H1 (cell line): ENCODE measurements at regions not wholly inside any gene's neighbourhood (a gene's known extent, or its start where the extent isn't known, plus 50 kb on each side); places are given as distances from the start of the nearest gene placed in this dataset.

Source experiments
- CTCF ChIA-PET: fragments of 300-600 bp; sonication (Branson Sonifier 250); formaldehyde crosslinking; loops from one replicate; lab custom pipeline; 2021; ENCODE audit not compliant: partially characterized antibody; lab: Charles Lee
- POLR2A ChIA-PET: fragments of 300-600 bp; sonication (Branson Sonifier 250); formaldehyde crosslinking; loops from one replicate; lab custom pipeline; 2021; ENCODE audit warnings: inconsistent platforms; ENCODE audit not compliant: partially characterized antibody; lab: Charles Lee
- DNase-seq, 2 experiments: peaks; one replicate each; pipeline versions ENCODE4 v3.0.0 to v3.0.0-alpha.2; 2010 to 2022; ENCODE audit warnings: low spot score in 2 of 2, low read depth in 1 of 2, mixed read lengths in 1 of 2
- FAIRE-seq: peaks from 2 replicates; lab custom pipeline; 2011; peaks lifted over from hg19 to GRCh38; lab: Jason Lieb, UNC
- H2AFZ ChIP-seq: 2 replicates; pipeline ENCODE4 v1.8.1; 2012; ENCODE audit warnings: low read length, inconsistent platforms
- H2AK5ac ChIP-seq: 2 replicates; pipeline ENCODE4 v1.6.1; 2013; ENCODE audit warnings: low read depth, low read length
- H2BK120ac ChIP-seq: replicated peaks from 2 replicates; pipeline ENCODE3; 2013; ENCODE audit warnings: low read depth, low read length, inconsistent platforms
- H2BK12ac ChIP-seq: 2 replicates; pipeline ENCODE4 v1.6.1; 2013; ENCODE audit warnings: low read depth, low read length
- H2BK15ac ChIP-seq: 2 replicates; pipeline ENCODE4 v1.6.1; 2013; ENCODE audit warnings: low read length
- H2BK20ac ChIP-seq: 2 replicates; pipeline ENCODE4 v1.6.1; 2013; ENCODE audit warnings: low read length
- H2BK5ac ChIP-seq: 2 replicates; pipeline ENCODE4 v1.6.1; 2013; ENCODE audit warnings: low read depth, low read length
- H3K14ac ChIP-seq: 2 replicates; pipeline ENCODE4 v1.6.1; 2013; ENCODE audit warnings: inconsistent platforms; ENCODE audit not compliant: insufficient read length
- H3K18ac ChIP-seq: 2 replicates; pipeline ENCODE4 v1.6.1; 2013; ENCODE audit warnings: low read length; ENCODE audit errors: extremely low read depth
- H3K23ac ChIP-seq: 2 replicates; pipeline ENCODE4 v1.6.1; 2013; ENCODE audit warnings: inconsistent platforms; ENCODE audit not compliant: insufficient read length
- H3K23me2 ChIP-seq: 2 replicates; pipeline ENCODE4 v1.6.1; 2013; ENCODE audit warnings: low read depth, low read length
- H3K27ac ChIP-seq: 2 replicates; pipeline ENCODE4 v1.6.1; 2011; ENCODE audit warnings: low read depth, low read length, inconsistent platforms
- H3K27me3 ChIP-seq, 4 experiments: replicated peaks in 1 of 4; 1 replicate in 1 of 4; 2 replicates in 3 of 4; pipeline versions ENCODE4 v1.6.1 to v1.8.1; 2011 to 2013; ENCODE audit warnings: low read length in 3 of 4, mild to moderate bottlenecking in 3 of 4, inconsistent platforms in 2 of 4, mixed read lengths in 2 of 4, moderate library complexity in 1 of 4; ENCODE audit not compliant: control insufficient read depth in 3 of 4, insufficient read depth in 3 of 4; ENCODE audit errors: extremely low read depth in 1 of 4
- H3K36me3 ChIP-seq, 4 experiments: 2 replicates each; pipeline versions ENCODE4 v1.6.1 to v1.8.1; 2011 to 2013; ENCODE audit warnings: mild to moderate bottlenecking in 4 of 4, low read length in 3 of 4, moderate library complexity in 2 of 4, control low read depth in 1 of 4, inconsistent platforms in 1 of 4; ENCODE audit not compliant: insufficient read depth in 4 of 4, control insufficient read depth in 2 of 4
- H3K4ac ChIP-seq: replicated peaks from 2 replicates; pipeline ENCODE3; 2013; ENCODE audit warnings: low read length, low read depth, mixed read lengths, inconsistent platforms; ENCODE audit not compliant: insufficient read length
- H3K4me1 ChIP-seq, 4 experiments: replicated peaks in 1 of 4; 1 replicate in 1 of 4; 2 replicates in 3 of 4; pipeline versions ENCODE4 v1.6.1 to v1.8.1; 2011 to 2013; ENCODE audit warnings: low read length in 3 of 4, inconsistent platforms in 2 of 4, mixed read lengths in 1 of 4; ENCODE audit not compliant: insufficient read depth in 4 of 4, control insufficient read depth in 3 of 4
- H3K4me2 ChIP-seq, 2 experiments: 2 replicates each; pipeline versions ENCODE4 v1.6.1 to v1.8.1; 2011 to 2013; ENCODE audit warnings: low read depth in 2 of 2, low read length in 2 of 2, control low read depth in 1 of 2, inconsistent platforms in 1 of 2, mild to moderate bottlenecking in 1 of 2; ENCODE audit not compliant: insufficient read depth in 1 of 2
- H3K4me3 ChIP-seq, 4 experiments: fragments of 200-600, 300-600 bp in 1 of 4; sonication (generic), shearing (Covaris generic), sonication (Bioruptor Twin) in 1 of 4; 2 replicates each; pipeline versions ENCODE4 v1.5.1 to v1.8.1; 2011 to 2016; ENCODE audit warnings: low read length in 4 of 4, low read depth in 3 of 4, control low read depth in 2 of 4, inconsistent platforms in 2 of 4, mild to moderate bottlenecking in 2 of 4, mixed read lengths in 1 of 4, moderate library complexity in 1 of 4; ENCODE audit not compliant: insufficient read depth in 2 of 4; ENCODE audit errors: extremely low read depth in 1 of 4
- H3K56ac ChIP-seq: replicated peaks from 2 replicates; pipeline ENCODE3; 2013; ENCODE audit warnings: low read depth, mild to moderate bottlenecking, mixed read lengths, low read length, inconsistent platforms; ENCODE audit not compliant: insufficient read length
- H3K79me1 ChIP-seq: 2 replicates; pipeline ENCODE4 v1.6.1; 2013; ENCODE audit warnings: low read depth, low read length, control low read depth
- H3K79me2 ChIP-seq, 2 experiments: 2 replicates each; pipeline versions ENCODE4 v1.6.1 to v1.8.1; 2012 to 2013; ENCODE audit warnings: low read length in 2 of 2, mild to moderate bottlenecking in 2 of 2, inconsistent platforms in 1 of 2; ENCODE audit not compliant: insufficient read depth in 2 of 2, control insufficient read depth in 1 of 2
- H3K9ac ChIP-seq, 4 experiments: replicated peaks in 1 of 4; 1 replicate in 1 of 4; 2 replicates in 3 of 4; pipeline versions ENCODE4 v1.6.1 to v1.8.1; 2011 to 2013; ENCODE audit warnings: low read depth in 3 of 4, low read length in 3 of 4, control low read depth in 2 of 4, mild to moderate bottlenecking in 2 of 4, moderate library complexity in 2 of 4, inconsistent platforms in 1 of 4; ENCODE audit errors: extremely low read depth in 1 of 4
- H3K9me3 ChIP-seq, 2 experiments: 2 replicates each; pipeline versions ENCODE4 v1.6.1 to v1.8.1; 2012 to 2013; ENCODE audit warnings: mild to moderate bottlenecking in 2 of 2, moderate library complexity in 2 of 2, control low read depth in 1 of 2, inconsistent platforms in 1 of 2, low read depth in 1 of 2, low read length in 1 of 2, mixed read lengths in 1 of 2; ENCODE audit not compliant: insufficient read depth in 2 of 2
- H4K20me1 ChIP-seq, 2 experiments: replicated peaks in 1 of 2; 2 replicates each; pipeline versions ENCODE3 to v1.8.1; 2011 to 2013; ENCODE audit warnings: inconsistent platforms in 2 of 2, low read length in 2 of 2, mild to moderate bottlenecking in 1 of 2; ENCODE audit not compliant: insufficient read depth in 2 of 2, control insufficient read depth in 1 of 2
- H4K5ac ChIP-seq: 2 replicates; pipeline ENCODE4 v1.6.1; 2013; ENCODE audit warnings: low read length, low read depth, mixed read lengths, inconsistent platforms; ENCODE audit not compliant: insufficient read length
- H4K8ac ChIP-seq: 2 replicates; pipeline ENCODE4 v1.8.0; 2013; ENCODE audit warnings: mild to moderate bottlenecking, moderate library complexity, low read length, inconsistent platforms; ENCODE audit not compliant: insufficient read depth; ENCODE audit errors: extremely low read depth
- H4K91ac ChIP-seq: replicated peaks from 2 replicates; pipeline ENCODE3; 2013; ENCODE audit warnings: low read length, mixed read lengths, inconsistent platforms; ENCODE audit not compliant: insufficient read length
- HDAC6 ChIP-seq: IDR thresholded peaks from one replicate; pipeline ENCODE4 v1.7.1; 2012; ENCODE audit warnings: low read depth, mild to moderate bottlenecking, inconsistent platforms, low read length, moderate library complexity
- SIX5 ChIP-seq: IDR thresholded peaks from 2 replicates; pipeline ENCODE4 v1.6.1; 2011; ENCODE audit warnings: mild to moderate bottlenecking, low read depth, low read length
- WGBS, 2 experiments: shearing (Covaris generic) in 1 of 2; methylation state at CpG; one replicate each; pipeline versions ENCODE4 v1.1.6 to v1.1.7; 2013 to 2015; ENCODE audit warnings: low lambda C conversion rate in 2 of 2, mixed read lengths in 2 of 2, inconsistent platforms in 1 of 2, low coverage in 1 of 2, missing lambda C conversion rate in 1 of 2; ENCODE audit not compliant: insufficient replicate concordance in 2 of 2, insufficient coverage in 1 of 2, insufficient read length in 1 of 2; ENCODE audit errors: extremely low coverage in 1 of 2, missing lambda C conversion rate in 1 of 2; 5-methylcytosine and 5-hydroxymethylcytosine counted together
- TF ChIP-seq, protein P1 (sequence below): IDR thresholded peaks from 2 replicates; pipeline ENCODE4 v1.6.1; 2012; ENCODE audit warnings: low read length, inconsistent platforms

DNA sequence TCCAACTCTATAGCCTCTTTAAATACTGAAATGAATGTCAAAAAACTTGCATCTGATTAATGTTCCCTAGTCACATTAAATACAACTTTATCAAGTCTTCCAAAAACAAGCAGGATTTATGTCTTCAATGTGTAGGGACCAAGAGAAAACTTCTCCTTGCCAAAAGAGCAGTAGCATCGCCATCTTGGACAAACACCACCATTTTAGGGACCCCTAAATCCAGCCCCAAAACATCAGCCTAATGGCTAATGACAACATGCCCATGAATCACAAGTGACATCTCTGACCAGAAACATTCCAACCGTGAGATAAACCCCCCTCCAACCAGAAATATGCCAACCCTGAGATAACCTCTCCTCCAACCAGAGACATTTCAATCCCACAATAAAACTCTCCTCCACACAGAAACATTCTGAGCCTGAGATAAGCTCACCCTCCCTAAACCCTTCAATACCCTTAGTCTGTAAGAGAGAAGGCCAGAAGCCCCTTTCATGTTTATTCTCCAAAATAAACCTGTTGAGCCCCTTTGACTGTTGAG is 697.4 kb downstream of the TRAM1L1 start:
- WGBS, 2 experiments = 92% methylated on average over 2 of the region's 2 CpGs; no CpG with 5 or more reads in 1 of the 2 experiments
- FAIRE-seq = no peak
- no peak overlapping the region for H2AK5ac ChIP-seq

More for the DNA sequence above, 697.4 kb downstream of the TRAM1L1 start:
- no peak overlapping the region for H2BK120ac ChIP-seq
- no peak overlapping the region for H4K91ac ChIP-seq
- no peak overlapping the region for H3K23ac ChIP-seq
- H3K27ac ChIP-seq = no peak overlapping the region
- no peak overlapping the region for H3K4ac ChIP-seq
- no peak overlapping the region for H2BK15ac ChIP-seq
- H2BK5ac ChIP-seq = no peak overlapping the region
- no peak overlapping the region for H3K9ac ChIP-seq
- no peak overlapping the region for H3K18ac ChIP-seq
- no peaks in the 10 kb centered on the region for H3K79me2 ChIP-seq
- ChIA-PET CTCF (no interaction called here), POLR2A (no interaction called here)
- DNase-seq = no peak
- no peaks in the 10 kb centered on the region for H3K79me1 ChIP-seq
- H3K23me2 ChIP-seq = no peaks in the 10 kb centered on the region
- H2AFZ ChIP-seq = no peak overlapping the region
- H3K27me3 ChIP-seq = no peaks in the 10 kb centered on the region
- no peak overlapping the region for H3K4me2 ChIP-seq
- no peak overlapping the region for H4K8ac ChIP-seq
- H3K4me1 ChIP-seq = no peaks in the 10 kb centered on the region
- no peak overlapping the region for H2BK12ac ChIP-seq
- no peak overlapping the region for H3K4me3 ChIP-seq
- TF ChIP-seq SIX5 (no peak), HDAC6 (no peak)
- TF ChIP-seq, protein P1, sequence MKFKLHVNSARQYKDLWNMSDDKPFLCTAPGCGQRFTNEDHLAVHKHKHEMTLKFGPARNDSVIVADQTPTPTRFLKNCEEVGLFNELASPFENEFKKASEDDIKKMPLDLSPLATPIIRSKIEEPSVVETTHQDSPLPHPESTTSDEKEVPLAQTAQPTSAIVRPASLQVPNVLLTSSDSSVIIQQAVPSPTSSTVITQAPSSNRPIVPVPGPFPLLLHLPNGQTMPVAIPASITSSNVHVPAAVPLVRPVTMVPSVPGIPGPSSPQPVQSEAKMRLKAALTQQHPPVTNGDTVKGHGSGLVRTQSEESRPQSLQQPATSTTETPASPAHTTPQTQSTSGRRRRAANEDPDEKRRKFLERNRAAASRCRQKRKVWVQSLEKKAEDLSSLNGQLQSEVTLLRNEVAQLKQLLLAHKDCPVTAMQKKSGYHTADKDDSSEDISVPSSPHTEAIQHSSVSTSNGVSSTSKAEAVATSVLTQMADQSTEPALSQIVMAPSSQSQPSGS = no peak
- H3K9me3 ChIP-seq = no peaks in the 10 kb centered on the region
- H3K56ac ChIP-seq = no peak overlapping the region
- no peak overlapping the region for H3K14ac ChIP-seq
- H2BK20ac ChIP-seq = no peak overlapping the region
- no peaks in the 10 kb centered on the region for H4K20me1 ChIP-seq
- no peaks in the 10 kb centered on the region for H3K36me3 ChIP-seq
- H4K5ac ChIP-seq = no peak overlapping the region
